Transverse colon (tissue), 3 donors: ENCODE measurements at regions not wholly inside any gene's neighbourhood (a gene's known extent, or its start where the extent isn't known, plus 50 kb on each side); places are given as distances from the start of the nearest gene placed in this dataset.

ENCODE experiments used
- CTCF ChIP-seq, 5 experiments: fragments of 200-600 bp in 3 of 5; fragments of 450-650 bp in 2 of 5; sonication (generic) in 3 of 5; IDR thresholded peaks; 1 replicate in 2 of 5; 2 replicates in 3 of 5; pipeline ENCODE4 v1.5.1; 2016 to 2017; ENCODE audit warnings: antibody characterized with exemption in 5 of 5, inconsistent platforms in 3 of 5, mild to moderate bottlenecking in 2 of 5, moderate library complexity in 1 of 5
- POLR2A ChIP-seq: fragments of 450-650 bp; IDR thresholded peaks from one replicate; pipeline ENCODE4 v1.6.1; 2016; ENCODE audit warnings: antibody characterized with exemption, mild to moderate bottlenecking, moderate library complexity

GRCh38 chr12:28693565-28694219 is 455.4 kb upstream of the FAR2 start:
- no peak for TF ChIP-seq CTCF (IDR thresholded peaks at IDR 0.05)
- TF ChIP-seq POLR2A = no peak
